WERI-Rb-1 (cell line): ENCODE measurements at regions not wholly inside any gene's neighbourhood (a gene's known extent, or its start where the extent isn't known, plus 50 kb on each side); places are given as distances from the start of the nearest gene placed in this dataset.
A peak's percentile ranks its signal among the peaks of the same experiment; 100 is the strongest.

ENCODE experiments used
- DNase-seq: peaks from one replicate; pipeline ENCODE4 v3.0.0-alpha.2; 2020
- H3K27ac ChIP-seq: fragments of 250-450 bp; sonication (Bioruptor Pico); 2 replicates; pipeline ENCODE4 v1.5.1; 2020; ENCODE audit warnings: mild to moderate bottlenecking, moderate library complexity
- H3K27me3 ChIP-seq: fragments of 250-450 bp; sonication (Bioruptor Pico); 2 replicates; pipeline ENCODE4 v1.5.1; 2021; ENCODE audit warnings: mild to moderate bottlenecking, low read depth, moderate library complexity; ENCODE audit not compliant: insufficient read depth, severe bottlenecking
- H3K36me3 ChIP-seq: fragments of 250-450 bp; sonication (Bioruptor Pico); 2 replicates; pipeline ENCODE4 v1.5.1; 2020; ENCODE audit warnings: mild to moderate bottlenecking, moderate library complexity
- H3K4me3 ChIP-seq: 2 replicates; pipeline ENCODE4 v1.5.1; 2011; ENCODE audit warnings: low read depth, mild to moderate bottlenecking, control low read depth, low read length
- H3K9me3 ChIP-seq: fragments of 250-450 bp; sonication (Bioruptor Pico); 2 replicates; pipeline ENCODE4 v1.5.1; 2021; ENCODE audit warnings: mild to moderate bottlenecking, moderate library complexity; ENCODE audit not compliant: severe bottlenecking
- TF ChIP-seq, protein P1 (sequence below): IDR thresholded peaks from 2 replicates; pipeline ENCODE4 v1.5.1; 2011; ENCODE audit warnings: low read depth, mild to moderate bottlenecking, control low read depth, inconsistent platforms, low read length

GRCh38 chr9:129486756-129487657 is 133.9 kb downstream of the C9orf50 start:
- DNase-seq = peak; percentile 63
- Histone ChIP-seq H3K27ac (peak overlapping the region; percentile 99), H3K9me3 (no peaks in the 10 kb centered on the region), H3K4me3 (no peak overlapping the region), H3K27me3 (no peaks in the 10 kb centered on the region), H3K36me3 (peaks cover 2% of the 10 kb centered on the region)
- TF ChIP-seq, protein P1, sequence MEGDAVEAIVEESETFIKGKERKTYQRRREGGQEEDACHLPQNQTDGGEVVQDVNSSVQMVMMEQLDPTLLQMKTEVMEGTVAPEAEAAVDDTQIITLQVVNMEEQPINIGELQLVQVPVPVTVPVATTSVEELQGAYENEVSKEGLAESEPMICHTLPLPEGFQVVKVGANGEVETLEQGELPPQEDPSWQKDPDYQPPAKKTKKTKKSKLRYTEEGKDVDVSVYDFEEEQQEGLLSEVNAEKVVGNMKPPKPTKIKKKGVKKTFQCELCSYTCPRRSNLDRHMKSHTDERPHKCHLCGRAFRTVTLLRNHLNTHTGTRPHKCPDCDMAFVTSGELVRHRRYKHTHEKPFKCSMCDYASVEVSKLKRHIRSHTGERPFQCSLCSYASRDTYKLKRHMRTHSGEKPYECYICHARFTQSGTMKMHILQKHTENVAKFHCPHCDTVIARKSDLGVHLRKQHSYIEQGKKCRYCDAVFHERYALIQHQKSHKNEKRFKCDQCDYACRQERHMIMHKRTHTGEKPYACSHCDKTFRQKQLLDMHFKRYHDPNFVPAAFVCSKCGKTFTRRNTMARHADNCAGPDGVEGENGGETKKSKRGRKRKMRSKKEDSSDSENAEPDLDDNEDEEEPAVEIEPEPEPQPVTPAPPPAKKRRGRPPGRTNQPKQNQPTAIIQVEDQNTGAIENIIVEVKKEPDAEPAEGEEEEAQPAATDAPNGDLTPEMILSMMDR = 0 out of 2 replicates have a peak, but pooled peaks have one; percentile 2

GRCh38 chr9:129485145-129485774 is 135.6 kb downstream of the C9orf50 start:
- no peaks in the 10 kb centered on the region for H3K9me3 ChIP-seq

GRCh38 chr9:129484352-129485000 is 136.4 kb downstream of the C9orf50 start:
- H3K9me3 ChIP-seq = no peaks in the 10 kb centered on the region
- TF ChIP-seq, protein P1 = no peak
- DNase-seq = no peak
- peak overlapping the region; percentile 99 for H3K27ac ChIP-seq
- no peaks in the 10 kb centered on the region for H3K36me3 ChIP-seq
- no peaks in the 10 kb centered on the region for H3K27me3 ChIP-seq
- no peak overlapping the region for H3K4me3 ChIP-seq

More at GRCh38 chr9:129485145-129485774, 135.6 kb downstream of the C9orf50 start:
- Histone ChIP-seq H3K4me3 (peak overlapping the region; percentile 0; the same call in 1 of the 2 replicates), H3K27me3 (no peaks in the 10 kb centered on the region), H3K27ac (peak overlapping the region; percentile 99), H3K36me3 (no peaks in the 10 kb centered on the region)
- TF ChIP-seq, protein P1 = no peak
- DNase-seq = peak; percentile 58

- H3K27me3 ChIP-seq = no peaks in the 10 kb centered on the region
- TF ChIP-seq, protein P1 = no peak
- H3K9me3 ChIP-seq = no peaks in the 10 kb centered on the region
- H3K27ac ChIP-seq = peak overlapping the region; percentile 99
- DNase-seq = peak; percentile 69
- H3K4me3 ChIP-seq = peak overlapping the region; percentile 56
- H3K36me3 ChIP-seq = no peaks in the 10 kb centered on the region
These were observed 137.2 kb downstream of the C9orf50 start for GRCh38 chr9:129483415-129484351.
